HepG2 (cell line): ENCODE measurements at regions not wholly inside any gene's neighbourhood (a gene's known extent, or its start where the extent isn't known, plus 50 kb on each side); places are given as distances from the start of the nearest gene placed in this dataset.
"Not testable (repeated sequence)": the region's sequence is repeated elsewhere in the genome, so short reads cannot be mapped to it uniquely, and the experiment has no call there.

Experiments used
- GABPB1 ChIP-seq: IDR thresholded peaks from 2 replicates; pipeline ENCODE4 v1.6.1; 2016; ENCODE audit warnings: mild to moderate bottlenecking, missing genetic modification reagents, moderate library complexity, missing compliant biosample characterization
- RAD21 ChIP-seq: fragments of 450-650 bp; formaldehyde crosslinking; IDR thresholded peaks from 2 replicates; pipeline ENCODE4 v1.5.0; 2020; ENCODE audit warnings: mild to moderate bottlenecking
- TARDBP ChIP-seq: sonication (generic); formaldehyde crosslinking; IDR thresholded peaks from 2 replicates; pipeline ENCODE4 v1.8.0; 2022; ENCODE audit warnings: mild to moderate bottlenecking, missing genetic modification reagents
- ZFP36L2 ChIP-seq: sonication (generic); formaldehyde crosslinking; IDR thresholded peaks from 2 replicates; pipeline ENCODE4 v1.4.0; 2020; ENCODE audit warnings: missing genetic modification reagents

DNA sequence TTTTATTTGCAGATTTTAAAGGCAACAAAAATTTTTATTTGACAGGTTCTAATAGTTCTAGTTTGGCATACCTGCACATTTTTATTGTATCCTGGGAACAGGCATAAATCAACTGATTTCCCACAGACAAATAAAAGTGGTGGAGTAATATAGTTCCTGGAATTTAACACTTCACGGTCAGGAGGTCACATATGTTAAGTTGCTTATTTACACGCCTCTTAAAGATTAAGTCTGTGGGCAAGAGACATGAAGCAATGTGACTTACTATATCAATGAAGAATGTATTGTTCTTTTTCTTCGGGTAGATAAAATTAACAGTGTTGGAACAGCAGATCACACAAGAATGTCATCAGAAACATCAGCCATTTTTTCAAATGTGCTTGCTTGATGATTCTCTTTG lies 558.3 kb downstream of the TTLL7 start:
- TF ChIP-seq RAD21, ZFP36L2, TARDBP, GABPB1 (CRISPR knock-in tag): not testable (repeated sequence)
